Kidney (tissue), 13 donors: ENCODE measurements at regions not wholly inside any gene's neighbourhood (a gene's known extent, or its start where the extent isn't known, plus 50 kb on each side); places are given as distances from the start of the nearest gene placed in this dataset.

Experiments
- DNase-seq, 5 donors: peaks; one replicate each; pipeline ENCODE4 v3.0.0-alpha.2; 2013 to 2020
- FAIRE-seq: peaks from 2 replicates; lab custom pipeline; 2012; peaks lifted over from hg19 to GRCh38; lab: Jason Lieb, UNC
- H3K27ac ChIP-seq, 2 donors: one replicate each; pipeline ENCODE4 v1.7.0; 2013; ENCODE audit warnings: low read depth in 2 of 2, low read length in 2 of 2, inconsistent platforms in 1 of 2
- H3K27me3 ChIP-seq: one replicate; pipeline ENCODE4 v1.7.1; 2013; ENCODE audit warnings: low read length, inconsistent platforms; ENCODE audit not compliant: control insufficient read depth, insufficient read depth
- H3K36me3 ChIP-seq, 3 donors: one replicate each; pipeline versions ENCODE4 v1.7.0 to v1.7.1; 2013; ENCODE audit warnings: low read length in 3 of 3, control low read depth in 1 of 3, inconsistent platforms in 1 of 3; ENCODE audit not compliant: insufficient read depth in 3 of 3, control insufficient read depth in 2 of 3
- H3K4me1 ChIP-seq, 3 donors: one replicate each; pipeline versions ENCODE4 v1.7.0 to v1.7.1; 2013; ENCODE audit warnings: low read length in 3 of 3, inconsistent platforms in 1 of 3, low read depth in 1 of 3; ENCODE audit not compliant: control insufficient read depth in 2 of 3, insufficient read depth in 2 of 3
- H3K4me3 ChIP-seq, 3 donors: one replicate each; pipeline versions ENCODE4 v1.7.0 to v1.8.1; 2013; ENCODE audit warnings: low read length in 3 of 3, control low read depth in 1 of 3, inconsistent platforms in 1 of 3
- H3K9ac ChIP-seq, 3 donors: one replicate each; pipeline versions ENCODE4 v1.7.0 to v1.7.1; 2013; ENCODE audit warnings: low read length in 3 of 3, control low read depth in 1 of 3, inconsistent platforms in 1 of 3
- H3K9me3 ChIP-seq, 3 donors: one replicate each; pipeline versions ENCODE4 v1.7.0 to v1.7.1; 2013; ENCODE audit warnings: low read length in 3 of 3, control low read depth in 1 of 3, inconsistent platforms in 1 of 3; ENCODE audit not compliant: control insufficient read depth in 2 of 3, insufficient read depth in 1 of 3
- CTCF ChIP-seq: IDR thresholded peaks from 3 replicates; pipeline ENCODE4 v1.5.1; 2012; ENCODE audit warnings: mild to moderate bottlenecking, moderate library complexity, borderline replicate concordance; ENCODE audit not compliant: insufficient read depth; ENCODE audit errors: extremely low read depth
- intact Hi-C: fragments of 100-400 bp; cut with DNase I; formaldehyde crosslinking; loops from one replicate; pipeline ENCODE4 v1.11.1; 2022
- donor health status: control.
- donor health status: control.
- donor health status: control.
- donor health status: control.
- donor health status: control.
- donor health status: DM: yes; HTN: yes; CAD: no.
- donor health status: Normal renal cell carcinoma (clear cell type).

GRCh38 chr2:217249121-217250012 is 389.5 kb upstream of the TNP1 start:
- no peaks in the 10 kb centered on the region for H3K36me3 ChIP-seq
- H3K9me3 ChIP-seq, result no peaks in the 10 kb centered on the region
- H3K27ac ChIP-seq, result peak overlapping the region in 1 of 2 donors; percentile 71
- intact Hi-C loops, result no loop called here
- FAIRE-seq (no peak), DNase-seq (peak in 2 of 5 donors; percentile 46 to 59)
- H3K27me3 ChIP-seq, result no peaks in the 10 kb centered on the region
- peaks cover 4 to 19% (median 15%) of the 10 kb centered on the region in 3 donors for H3K4me1 ChIP-seq
- no peak overlapping the region for H3K9ac ChIP-seq
- H3K4me3 ChIP-seq, result no peak overlapping the region
- TF ChIP-seq CTCF, result no peak

- H3K27ac ChIP-seq, result peak overlapping the region; percentile 37 to 71
- H3K4me3 ChIP-seq, result no peak overlapping the region
- peak overlapping the region in 1 of 3 donors; percentile 14 for H3K9ac ChIP-seq
- no peaks in the 10 kb centered on the region for H3K27me3 ChIP-seq
- FAIRE-seq (no peak), DNase-seq (peak; percentile 78 to 96 (median 83))
- H3K9me3 ChIP-seq, result no peaks in the 10 kb centered on the region
- no peaks in the 10 kb centered on the region for H3K36me3 ChIP-seq
- intact Hi-C loops, result no loop called here
- peaks cover 4 to 19% (median 15%) of the 10 kb centered on the region in 3 donors for H3K4me1 ChIP-seq
- no peak for TF ChIP-seq CTCF
These were observed 388.6 kb upstream of the TNP1 start for GRCh38 chr2:217248312-217248935.

GRCh38 chr2:217247476-217247875 is 387.6 kb upstream of the TNP1 start:
- intact Hi-C loops, result no loop called here
- peak overlapping the region; percentile 37 to 71 for H3K27ac ChIP-seq
- peak overlapping the region in 1 of 3 donors; percentile 14 for H3K9ac ChIP-seq
- H3K4me3 ChIP-seq, result no peak overlapping the region
- H3K4me1 ChIP-seq, result peaks cover 4 to 19% (median 15%) of the 10 kb centered on the region in 3 donors
- FAIRE-seq, result no peak
- H3K9me3 ChIP-seq, result no peaks in the 10 kb centered on the region
- no peaks in the 10 kb centered on the region for H3K27me3 ChIP-seq
- TF ChIP-seq CTCF, result no peak
- H3K36me3 ChIP-seq, result no peaks in the 10 kb centered on the region
- DNase-seq, result peak in 4 of 5 donors; percentile 27 to 56 (median 40)
